GM18520 (cell line): ENCODE measurements at regions not wholly inside any gene's neighbourhood (a gene's known extent, or its start where the extent isn't known, plus 50 kb on each side); places are given as distances from the start of the nearest gene placed in this dataset.
"Not testable (repeated sequence)": the region's sequence is repeated elsewhere in the genome, so short reads cannot be mapped to it uniquely, and the experiment has no call there.

Experiments used
- ATAC-seq: cut with Tn5 transposase; IDR thresholded peaks from one replicate; pipeline ENCODE4 v1.9.1; 2021; ENCODE audit not compliant: unreplicated experiment

GRCh38 chr2:35204323-35204722, 1151.3 kb upstream of the CRIM1 start:
- ATAC-seq, result no peak

DNA sequence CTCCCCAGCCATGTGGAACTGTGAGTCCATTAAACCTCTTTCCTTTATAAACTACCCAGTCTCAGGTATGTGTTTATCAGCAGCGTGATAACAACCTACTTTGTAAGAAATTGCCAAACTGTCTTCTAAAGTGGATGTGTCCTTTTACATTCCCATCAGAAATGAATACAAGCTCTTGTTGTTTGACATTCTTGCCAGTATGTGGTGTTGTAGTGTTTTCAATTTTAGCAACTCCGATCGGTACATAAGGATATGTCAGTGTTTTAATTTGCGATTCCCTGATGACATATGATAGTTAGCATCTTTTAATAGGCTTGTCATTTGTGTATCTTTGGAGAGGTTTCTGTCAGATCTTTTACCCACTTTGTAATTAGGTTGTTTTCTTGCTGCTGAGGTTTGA, 1156.3 kb upstream of the CRIM1 start:
- no peak for ATAC-seq

DNA sequence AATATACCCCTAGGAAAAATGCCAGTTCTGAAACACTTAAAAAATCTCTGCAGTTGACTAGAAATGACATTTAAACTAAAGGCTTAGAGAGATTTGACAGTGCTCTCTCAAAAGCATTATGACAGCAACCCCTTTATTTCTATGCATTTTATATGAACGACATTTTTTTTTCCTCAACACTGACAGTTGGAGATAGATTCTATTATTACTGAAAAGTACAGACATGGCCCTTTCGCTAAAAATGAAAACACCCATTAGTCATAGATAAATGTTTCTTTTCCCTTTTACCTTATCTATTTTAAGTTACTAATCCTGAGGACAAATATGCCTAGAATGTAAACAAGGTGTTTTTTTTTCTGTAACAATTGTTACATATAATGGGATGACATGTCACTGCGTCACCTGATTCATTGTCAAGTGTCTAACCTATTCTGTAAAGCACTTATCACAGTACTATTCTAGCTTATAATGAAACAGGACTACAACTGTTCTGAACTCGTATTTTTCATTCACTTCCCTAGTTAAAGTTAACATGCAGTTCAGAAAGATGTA, 1169.6 kb upstream of the CRIM1 start:
- ATAC-seq, result no peak

DNA sequence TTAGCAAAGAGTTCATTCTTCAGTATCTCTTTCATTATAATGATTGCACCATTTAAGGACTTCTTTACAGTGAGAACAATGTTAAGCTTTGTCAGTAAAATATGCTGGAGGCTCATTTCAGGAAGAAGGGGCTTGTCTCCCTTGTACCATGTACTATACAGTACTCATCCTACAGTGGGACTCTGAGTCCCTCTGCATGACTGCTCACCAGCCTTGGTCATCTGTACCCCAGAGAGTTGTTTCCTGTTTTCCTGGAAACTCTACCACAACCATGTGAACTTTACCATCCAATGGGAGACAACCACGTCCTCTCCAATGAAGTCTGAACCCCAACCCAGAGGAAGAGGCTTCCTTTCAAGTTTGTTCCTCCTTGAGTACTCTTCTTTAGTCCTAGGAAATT, 1171.1 kb upstream of the CRIM1 start:
- ATAC-seq, result no peak

- ATAC-seq, result not testable (repeated sequence)
These were observed 1178.9 kb upstream of the CRIM1 start for GRCh38 chr2:35176726-35177125.

GRCh38 chr2:35174845-35175244, 1180.7 kb upstream of the CRIM1 start:
- no peak for ATAC-seq

GRCh38 chr2:35172687-35173086, 1182.9 kb upstream of the CRIM1 start:
- ATAC-seq, result no peak

GRCh38 chr2:35168351-35168750, 1187.2 kb upstream of the CRIM1 start:
- no peak for ATAC-seq

DNA sequence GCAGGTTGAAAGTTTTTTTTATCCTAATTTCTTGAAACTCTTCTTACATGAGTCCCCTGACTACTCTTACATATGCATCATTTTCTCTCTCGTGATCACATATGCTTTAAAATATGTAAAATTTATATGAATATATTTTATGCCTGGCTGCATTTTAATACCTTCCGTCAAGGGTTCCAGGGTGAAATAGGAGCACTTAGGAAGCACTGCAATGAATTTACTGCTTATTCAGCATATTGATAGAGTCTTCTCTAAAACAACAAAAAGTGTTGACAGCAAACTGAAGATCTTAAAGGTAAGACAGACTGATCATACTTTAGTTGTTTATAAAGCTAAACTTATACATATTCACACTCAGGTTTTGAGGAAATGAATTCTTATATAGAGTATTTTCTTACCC, 1191.6 kb upstream of the CRIM1 start:
- ATAC-seq, result no peak

GRCh38 chr2:35160871-35161270, 1194.7 kb upstream of the CRIM1 start:
- ATAC-seq, result no peak

DNA sequence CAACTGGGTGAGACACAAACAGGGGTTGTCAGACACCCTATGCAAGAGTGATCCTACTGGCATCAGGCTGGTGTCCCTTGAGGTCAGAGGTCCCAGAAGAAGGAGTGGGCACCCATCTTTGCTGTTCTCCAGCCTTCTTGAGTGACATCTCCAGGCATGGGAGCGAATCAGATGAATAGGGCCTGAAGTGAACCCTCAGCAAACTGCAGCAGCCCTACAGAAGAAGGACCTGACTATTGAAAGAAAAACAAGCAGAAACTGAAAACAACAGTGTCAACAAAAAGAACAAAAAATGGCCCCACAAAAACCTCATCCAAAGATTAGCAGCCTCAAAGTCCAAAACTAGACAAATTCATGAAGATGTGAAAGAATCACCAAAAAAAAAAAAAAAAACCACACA, 1229.7 kb upstream of the CRIM1 start:
- ATAC-seq, result no peak

- ATAC-seq, result no peak
These were observed 1230.3 kb upstream of the CRIM1 start for GRCh38 chr2:35125278-35125677.

DNA sequence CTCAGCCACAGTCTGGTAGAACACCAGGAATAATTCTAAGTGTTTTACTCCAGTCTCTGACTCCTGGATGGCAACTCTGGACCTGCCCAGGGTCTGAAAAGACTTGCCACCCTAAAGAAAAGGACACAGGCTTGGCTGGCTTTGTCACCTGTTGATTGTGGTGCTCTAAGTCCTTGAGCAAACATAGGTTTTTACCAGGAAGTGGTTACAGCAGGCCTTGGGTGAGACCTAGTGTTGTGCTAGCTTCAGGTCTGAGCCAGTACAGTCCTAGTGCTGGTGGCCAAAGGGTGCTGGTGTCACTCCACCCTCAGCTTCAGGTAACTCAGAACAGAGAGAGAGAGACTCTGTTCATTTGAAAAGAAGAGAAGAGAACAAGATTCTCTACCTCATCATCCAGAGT, 1239.4 kb upstream of the CRIM1 start:
- ATAC-seq, result no peak

DNA sequence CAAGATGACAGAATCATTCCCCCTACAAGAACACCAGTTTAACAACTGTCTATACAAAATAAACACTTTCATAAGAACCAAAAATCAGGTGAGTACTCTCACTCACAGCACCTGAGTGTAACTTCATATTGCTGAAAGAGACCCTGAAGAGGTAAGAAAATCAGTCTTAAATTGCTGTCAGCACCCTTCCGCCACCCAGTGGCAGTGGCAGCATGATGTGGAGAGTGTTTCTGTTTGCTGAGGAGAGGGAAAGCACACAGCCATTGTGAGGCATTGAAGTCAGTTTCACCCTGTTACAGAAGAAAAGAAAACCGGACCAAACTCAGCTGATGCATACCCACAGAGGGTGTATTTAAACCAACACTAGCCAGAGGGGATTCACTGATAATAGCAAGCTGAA, 1240.8 kb upstream of the CRIM1 start:
- ATAC-seq, result no peak

DNA sequence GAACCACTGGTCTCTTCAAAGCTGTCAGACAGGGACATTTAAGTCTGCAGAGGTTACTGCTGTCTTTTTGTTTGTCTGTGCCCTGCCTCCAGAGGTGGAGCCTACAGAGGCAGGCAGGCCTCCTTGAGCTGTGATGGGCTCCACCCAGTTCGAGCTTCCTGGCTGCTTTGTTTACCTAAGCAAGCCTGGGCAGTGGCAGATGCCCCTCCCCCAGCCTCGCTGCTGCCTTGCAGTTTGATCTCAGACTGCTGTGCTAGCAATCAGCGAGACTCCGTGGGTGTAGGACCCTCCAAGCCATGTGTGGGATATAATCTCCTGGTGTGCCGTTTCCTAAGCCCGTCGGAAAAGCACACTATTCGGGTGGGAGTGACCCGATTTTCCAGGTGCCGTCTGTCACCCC, 1243.2 kb upstream of the CRIM1 start:
- ATAC-seq, result not testable (repeated sequence)

DNA sequence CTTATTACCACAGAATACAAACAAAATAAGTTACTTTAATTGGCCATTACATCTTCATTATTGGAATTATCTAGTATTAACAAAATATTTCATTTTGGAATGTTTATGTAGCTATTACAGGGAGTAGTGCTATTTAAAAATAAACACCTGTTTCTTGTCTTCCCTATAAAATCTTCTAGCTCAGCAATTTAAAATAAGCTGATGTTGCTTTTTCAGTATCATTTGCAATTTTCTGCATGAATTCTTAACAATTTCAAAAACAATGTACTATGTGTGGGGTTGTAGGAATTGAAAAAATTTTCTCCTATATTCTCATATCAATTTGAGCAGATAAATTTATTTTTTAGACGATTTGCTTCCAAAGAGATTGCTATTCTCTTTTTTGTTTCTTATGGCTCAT, 1251.3 kb upstream of the CRIM1 start:
- ATAC-seq, result no peak

DNA sequence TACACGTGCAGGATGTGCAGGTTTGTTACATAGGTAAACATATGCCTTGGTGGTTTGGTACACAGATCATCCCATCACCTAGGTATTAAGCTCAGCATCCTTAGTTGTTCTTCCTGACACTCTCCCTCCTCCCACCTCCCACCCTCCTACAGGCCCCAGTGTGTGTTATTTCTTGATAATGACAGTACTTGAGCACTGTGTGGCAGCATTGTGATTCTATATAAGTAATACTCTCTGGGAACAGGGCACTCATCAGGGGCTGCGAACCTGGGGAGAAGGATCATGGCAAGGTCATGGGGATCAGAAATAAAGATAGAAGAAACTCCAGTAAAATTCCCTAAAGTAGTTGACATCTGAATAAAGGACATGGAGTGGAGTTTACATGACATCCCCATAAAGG, 1256.2 kb upstream of the CRIM1 start:
- no peak for ATAC-seq

GRCh38 chr2:35082072-35082471, 1273.5 kb upstream of the CRIM1 start:
- ATAC-seq, result no peak

DNA sequence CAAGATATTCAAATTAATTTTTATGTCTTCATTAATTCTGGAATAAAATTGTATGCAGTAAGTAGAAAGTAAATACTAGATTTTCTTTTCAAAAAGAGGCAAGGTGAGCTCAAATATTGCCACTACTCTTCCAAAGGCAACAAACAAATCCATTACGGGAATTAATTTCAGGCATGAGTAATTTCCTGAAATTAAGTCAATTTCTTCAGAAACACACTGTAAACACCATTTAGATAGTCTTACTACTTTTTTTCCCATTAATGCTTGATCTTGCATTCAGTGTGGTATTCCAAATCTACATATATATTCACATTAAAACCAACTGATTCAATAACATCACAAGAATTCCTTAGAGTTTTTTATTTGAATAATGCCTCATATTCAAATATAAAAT, 1274.0 kb upstream of the CRIM1 start:
- ATAC-seq, result no peak

DNA sequence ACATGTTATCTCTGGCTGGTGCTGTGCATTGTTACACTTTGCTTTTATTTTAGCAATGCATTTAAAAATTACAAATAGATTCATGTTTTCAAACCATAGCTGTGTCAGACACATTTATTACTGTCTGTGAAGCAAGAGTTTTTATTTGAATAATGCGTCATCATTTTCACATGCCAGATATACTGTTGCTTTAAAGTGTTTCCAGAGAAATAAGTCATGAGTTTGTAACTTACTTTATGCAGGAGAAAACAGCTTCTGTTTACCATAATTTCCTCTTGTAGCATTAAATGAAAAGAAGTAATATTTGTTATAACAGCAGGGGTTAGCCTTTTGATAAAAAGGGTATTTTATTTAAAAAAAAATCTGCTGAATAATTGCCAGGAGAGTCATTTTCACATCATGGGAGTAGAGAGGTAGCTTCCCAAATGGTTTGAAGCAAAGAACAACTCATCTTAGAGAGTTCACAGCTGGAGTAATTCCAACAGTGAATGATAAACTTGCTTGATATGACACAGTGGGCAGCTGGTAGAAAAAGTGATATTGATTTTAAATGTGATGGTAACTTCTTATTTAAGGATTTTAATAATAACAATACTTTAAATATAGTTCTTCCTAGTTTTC, 1274.5 kb upstream of the CRIM1 start:
- ATAC-seq, result no peak

DNA sequence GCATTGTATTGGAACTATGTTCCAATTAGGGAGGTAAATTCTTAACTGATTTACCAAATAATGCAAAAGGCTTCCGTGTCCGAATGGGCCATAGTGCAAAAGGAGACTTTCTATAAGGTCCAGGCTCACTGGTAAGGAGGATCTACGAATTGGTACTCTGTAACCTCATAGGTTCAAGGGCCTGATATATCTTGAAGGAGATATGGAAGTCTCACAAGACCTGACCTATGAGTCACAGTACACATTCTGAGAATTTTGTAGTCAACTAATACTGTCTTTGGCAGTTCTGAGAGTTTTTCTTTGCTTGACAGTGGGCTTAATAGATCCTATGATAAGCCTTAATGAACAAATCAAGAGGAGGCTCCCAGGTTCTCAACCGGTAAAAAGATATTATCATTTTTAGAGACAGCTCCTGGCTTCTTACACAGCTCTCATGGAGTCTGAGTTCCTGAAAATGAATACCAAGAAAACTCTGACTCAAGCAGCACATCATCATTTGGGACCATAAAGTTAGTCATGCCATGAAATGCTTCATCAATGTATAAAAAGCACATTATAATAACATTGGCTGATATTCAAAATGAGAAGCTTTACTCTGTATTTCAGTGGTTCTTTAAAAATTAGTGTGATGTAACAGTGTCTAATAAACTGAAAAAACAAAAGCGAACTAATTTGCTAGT, 1275.2 kb upstream of the CRIM1 start:
- no peak for ATAC-seq

- no peak for ATAC-seq
These were observed 1288.2 kb upstream of the CRIM1 start for GRCh38 chr2:35067420-35067819.

DNA sequence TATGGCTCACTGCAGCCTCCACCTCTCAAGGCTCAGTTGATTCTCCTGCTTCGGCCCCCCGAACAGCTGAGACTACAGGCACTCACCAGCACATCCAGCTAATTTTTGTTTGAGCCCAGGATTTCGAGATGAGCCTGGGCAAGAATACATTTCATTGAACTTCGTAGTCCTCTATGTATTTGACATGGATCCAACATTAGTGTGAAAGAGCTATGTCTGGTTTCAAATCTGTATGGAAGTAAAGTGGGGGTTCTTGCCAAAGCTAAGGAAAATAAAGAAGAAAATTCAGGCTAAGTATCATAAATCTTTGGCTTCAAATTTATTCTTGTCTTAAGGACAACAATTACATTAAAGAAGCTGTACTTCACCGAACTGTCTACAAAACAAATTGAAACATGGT, 1291.7 kb upstream of the CRIM1 start:
- ATAC-seq, result no peak
